ENCODE measurements at regions not wholly inside any gene's neighbourhood (a gene's known extent, or its start where the extent isn't known, plus 50 kb on each side); places are given as distances from the start of the nearest gene placed in this dataset.
"Not testable (repeated sequence)": the region's sequence is repeated elsewhere in the genome, so short reads cannot be mapped to it uniquely, and the experiment has no call there.

GRCh38 chr7:121519548-121520521 is 123.7 kb upstream of the FAM3C start:
- no peak for DNase-seq

DNA sequence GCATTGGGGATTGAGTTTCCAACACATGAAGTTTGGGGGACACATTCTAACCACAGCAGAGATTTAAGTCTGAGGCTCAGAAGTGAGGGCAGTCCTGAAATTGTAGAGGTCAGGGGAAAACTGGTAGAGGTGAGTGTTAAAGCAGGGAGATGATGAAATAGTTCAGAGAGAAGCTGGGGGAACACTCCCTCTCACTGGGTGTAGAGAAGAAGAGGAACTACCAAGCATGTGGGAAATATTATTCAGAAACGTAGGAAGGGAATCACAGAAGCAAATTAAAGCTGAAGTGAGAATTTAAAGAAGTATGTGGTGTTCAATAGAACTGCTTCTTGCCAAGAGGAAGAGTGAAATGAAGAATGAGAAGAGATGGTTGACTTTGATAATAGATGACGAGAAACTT is 121.5 kb upstream of the FAM3C start:
- DNase-seq = no peak

DNA sequence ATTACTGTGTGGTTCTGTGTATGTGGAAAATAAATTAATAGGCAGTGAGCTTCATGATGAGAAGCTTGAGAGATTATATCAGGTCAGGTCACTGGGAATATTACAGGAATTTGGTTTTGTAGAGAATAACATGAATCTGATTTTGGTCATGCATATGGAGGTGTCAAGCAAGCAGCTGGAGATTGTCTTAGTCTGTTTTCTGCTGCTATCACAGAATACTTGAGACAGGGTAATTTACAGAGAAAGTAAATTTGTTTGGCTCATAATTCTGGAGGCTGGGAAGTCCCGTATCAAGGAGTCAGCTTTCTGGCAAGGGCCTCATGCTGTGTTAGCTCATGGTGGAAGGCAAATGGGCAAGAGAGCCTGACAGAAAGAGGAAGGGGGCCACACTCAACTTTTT is 120.7 kb upstream of the FAM3C start:
- no peak for DNase-seq

GRCh38 chr7:121515630-121516401 is 119.7 kb upstream of the FAM3C start:
- no peak for DNase-seq

- no peak for DNase-seq
Observed at GRCh38 chr7:121515229-121515628, 119.1 kb upstream of the FAM3C start.

- no peak for DNase-seq
Observed at GRCh38 chr7:121513105-121513504, 117.0 kb upstream of the FAM3C start.

- DNase-seq = no peak
Observed at GRCh38 chr7:121510858-121511482, 114.9 kb upstream of the FAM3C start.

- DNase-seq = no peak
Observed at GRCh38 chr7:121510302-121510701, 114.2 kb upstream of the FAM3C start.

GRCh38 chr7:121505540-121506182 is 109.6 kb upstream of the FAM3C start:
- DNase-seq = no peak

- no peak for DNase-seq
Observed at GRCh38 chr7:121505021-121505420, 108.9 kb upstream of the FAM3C start.

DNA sequence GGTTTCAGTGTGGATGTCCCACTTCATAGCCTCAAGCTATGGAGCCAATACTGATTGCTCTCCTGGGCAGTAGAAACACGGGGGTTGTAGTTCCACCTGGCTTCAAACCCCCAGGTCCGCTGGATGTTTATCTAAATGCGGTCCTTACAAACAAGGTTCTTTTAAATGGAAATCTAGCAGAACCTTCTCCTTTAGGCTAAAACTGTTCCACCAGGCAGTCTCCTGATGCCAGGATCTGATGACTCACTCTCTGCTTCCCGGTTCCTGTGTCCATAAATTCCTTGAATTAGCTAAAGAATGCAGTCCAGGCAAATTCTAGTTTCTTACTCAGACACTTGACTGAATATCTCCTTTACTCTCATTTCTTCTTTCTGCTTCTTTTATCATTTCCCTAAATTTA is 108.4 kb upstream of the FAM3C start:
- DNase-seq = no peak

- DNase-seq = no peak
Observed at GRCh38 chr7:121503730-121504129, 107.6 kb upstream of the FAM3C start.

DNA sequence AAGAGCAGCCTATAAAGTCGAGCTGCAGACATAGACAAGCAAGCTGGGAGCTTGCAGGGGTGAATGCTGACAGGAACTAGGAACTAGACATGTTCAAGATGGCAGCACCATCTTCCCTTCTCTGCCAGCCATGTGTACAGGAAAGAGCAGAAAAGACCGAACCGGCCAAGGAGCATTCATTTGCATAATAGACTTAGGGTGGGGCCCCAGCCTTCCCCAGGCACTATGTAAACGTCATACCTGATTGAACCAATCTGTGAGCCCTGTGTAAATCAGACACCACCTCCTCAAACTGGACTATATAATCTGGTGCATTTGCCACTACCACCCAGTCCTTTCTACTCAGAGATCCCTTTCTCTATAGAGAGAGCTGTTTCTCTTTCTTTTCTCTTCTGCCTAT is 106.9 kb upstream of the FAM3C start:
- DNase-seq = no peak

DNA sequence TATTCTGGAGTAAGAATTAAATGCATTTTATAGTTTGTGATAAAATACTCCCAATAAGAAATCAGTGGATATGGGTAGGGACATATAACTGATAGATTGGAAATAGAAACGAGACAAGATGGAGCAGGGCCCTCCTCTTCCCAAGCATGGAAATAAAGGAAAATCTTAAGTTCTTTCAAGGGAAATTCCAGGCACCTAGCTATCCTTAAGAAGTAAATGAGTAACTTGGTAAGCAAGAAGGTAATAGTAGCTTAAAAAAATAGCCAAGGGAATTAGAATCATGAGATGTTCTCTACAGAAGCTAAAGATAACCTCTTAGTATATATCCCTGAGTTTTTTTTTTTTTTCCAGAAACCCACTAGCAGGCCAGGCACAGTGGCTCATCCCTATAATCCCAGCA is 105.5 kb upstream of the FAM3C start:
- no peak for DNase-seq

DNA sequence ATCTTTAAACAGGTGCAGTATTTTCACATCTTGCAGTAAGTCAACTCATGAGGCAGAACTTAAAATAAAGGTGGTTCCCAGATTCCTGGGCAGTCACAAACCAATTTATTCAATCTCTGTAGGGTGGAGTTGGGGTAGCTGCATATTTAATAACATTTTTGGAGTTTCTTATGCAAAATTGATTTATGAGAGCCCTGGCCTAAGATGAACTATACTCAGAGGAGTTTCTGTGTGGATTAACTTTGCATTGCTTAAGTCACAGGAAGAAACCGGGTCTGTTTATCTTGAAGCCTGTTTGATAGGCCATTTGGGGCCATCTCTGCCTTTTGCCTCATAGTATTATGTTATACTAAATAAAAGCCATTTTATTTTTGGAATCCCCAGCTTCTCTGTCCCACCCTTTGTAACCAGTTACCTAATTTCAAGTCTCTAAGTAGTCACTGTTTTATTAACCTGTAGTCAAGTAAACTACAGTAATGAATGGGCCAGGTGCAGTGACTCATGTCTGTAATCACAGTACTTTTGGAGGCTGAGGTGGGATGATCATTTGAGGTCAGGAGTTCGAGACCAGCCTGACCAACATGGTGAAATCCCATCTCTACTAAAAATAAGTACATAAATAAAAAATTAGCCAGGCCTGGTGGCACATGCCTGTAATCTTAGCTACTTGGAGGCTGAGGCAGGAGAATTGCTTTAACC is 104.4 kb upstream of the FAM3C start:
- no peak for DNase-seq

DNA sequence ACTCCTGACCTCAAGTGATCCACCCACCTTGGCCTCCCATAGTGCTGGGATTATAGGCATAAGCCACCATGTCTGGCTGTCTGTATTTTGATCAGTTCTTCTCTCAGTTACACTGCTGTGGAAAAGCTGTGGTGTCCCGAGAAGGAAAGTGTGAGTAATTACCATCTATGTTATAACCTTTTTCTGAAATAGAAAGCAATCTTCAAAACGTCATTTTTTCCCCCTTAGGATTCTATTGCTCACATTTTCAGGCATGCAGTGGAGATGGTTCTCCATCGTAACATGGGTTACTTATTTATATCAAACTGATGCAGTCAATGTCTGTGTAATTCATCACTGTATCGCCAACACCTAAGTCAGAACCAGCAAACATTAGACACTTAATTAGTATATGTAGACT is 103.5 kb upstream of the FAM3C start:
- DNase-seq = no peak

DNA sequence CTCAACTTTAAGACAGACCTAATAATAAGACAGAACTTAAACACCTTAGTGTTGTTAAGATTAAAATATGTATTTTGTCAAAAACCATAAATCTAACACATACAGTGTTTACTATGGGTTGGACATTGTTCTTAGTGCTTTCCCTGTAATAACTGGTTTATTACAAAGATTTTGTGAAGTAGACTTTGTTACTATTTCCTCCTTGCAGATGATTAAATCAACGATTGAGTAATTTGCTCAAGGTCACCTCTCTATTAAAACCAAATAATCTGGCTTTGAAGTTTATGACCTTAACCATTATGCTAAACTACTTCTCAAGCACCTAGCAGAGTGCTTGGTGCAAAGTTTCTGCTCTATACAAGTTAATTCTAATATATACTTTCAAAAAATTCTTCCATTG is 102.7 kb upstream of the FAM3C start:
- DNase-seq = no peak

DNA sequence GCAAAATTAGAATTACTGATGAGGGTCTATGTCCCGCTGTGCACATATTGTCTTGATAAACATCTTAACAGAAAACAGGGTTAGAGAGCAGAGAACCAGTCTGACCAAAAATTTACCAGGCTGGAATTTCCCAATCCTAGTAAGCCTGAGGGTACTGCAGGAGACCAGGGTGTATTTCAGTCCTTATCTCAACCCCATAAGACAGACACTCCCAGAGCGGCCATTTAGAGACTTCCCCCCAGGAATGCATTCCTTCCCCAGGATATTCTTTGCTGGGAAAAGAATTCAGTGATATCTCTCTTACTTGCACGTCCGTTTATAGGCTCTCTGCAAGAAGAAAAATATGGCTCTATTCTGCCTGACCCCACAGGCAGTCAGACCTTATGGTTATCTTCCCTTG is 101.4 kb upstream of the FAM3C start:
- DNase-seq = not testable (repeated sequence)

- no peak for DNase-seq
Observed at GRCh38 chr7:121494516-121494915, 98.4 kb upstream of the FAM3C start.

- DNase-seq = no peak
Observed at GRCh38 chr7:121493553-121493952, 97.4 kb upstream of the FAM3C start.

DNA sequence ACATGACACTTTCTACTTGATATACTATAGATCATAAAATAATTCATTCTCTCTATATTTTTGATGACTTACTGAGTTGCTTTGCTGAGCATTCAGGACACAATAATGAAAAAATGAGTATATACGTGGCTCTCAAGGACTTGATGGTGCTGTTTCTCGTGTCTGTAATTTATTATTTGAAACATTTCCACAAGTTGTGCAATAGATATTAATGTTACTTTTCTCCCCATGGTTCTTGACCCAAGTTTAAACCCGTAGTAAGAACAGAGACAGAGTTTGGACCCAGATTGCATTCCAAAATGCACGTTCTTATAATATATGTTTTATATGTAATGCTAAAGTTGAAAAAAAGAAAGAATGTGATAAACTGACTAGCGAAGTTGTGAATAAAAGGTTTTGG is 94.2 kb upstream of the FAM3C start:
- no peak for DNase-seq

GRCh38 chr7:121489440-121489839 is 93.3 kb upstream of the FAM3C start:
- DNase-seq = no peak
